DMS153 treated with DMSO at 0.1 percent for 48 hours (cell line): ENCODE measurements at regions not wholly inside any gene's neighbourhood (a gene's known extent, or its start where the extent isn't known, plus 50 kb on each side); places are given as distances from the start of the nearest gene placed in this dataset.

ENCODE experiments used
- DNase-seq: peaks from one replicate; lab custom pipeline; 2025; ENCODE audit not compliant: unreplicated experiment; lab: John Stamatoyannopoulos, UW

- no peak for DNase-seq
Measured at GRCh38 chr5:103463261-103463660, 99.3 kb downstream of the NUDT12 start.

DNA sequence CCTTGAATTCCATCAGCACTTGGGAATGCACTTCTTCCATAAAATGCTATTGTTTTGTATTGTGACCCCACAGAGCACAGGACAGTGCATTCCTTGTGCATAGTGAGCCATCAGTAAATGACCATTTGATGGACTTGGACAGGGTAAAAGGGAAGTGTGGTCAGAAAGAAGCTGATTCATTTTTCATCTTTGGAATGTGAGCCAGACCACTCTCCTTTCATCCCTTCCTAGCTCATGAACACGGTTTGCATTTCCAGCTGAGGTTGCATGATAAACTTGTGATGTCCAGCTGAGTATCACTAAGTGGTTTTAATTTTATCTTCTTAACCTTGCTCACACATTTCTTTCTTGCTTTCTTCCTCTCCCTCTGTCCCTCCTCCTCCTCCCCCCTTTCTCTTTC is 101.3 kb downstream of the NUDT12 start:
- DNase-seq, result no peak

- DNase-seq, result no peak
Measured at GRCh38 chr5:103458497-103459040, 104.0 kb downstream of the NUDT12 start.

GRCh38 chr5:103456476-103456875 is 106.1 kb downstream of the NUDT12 start:
- DNase-seq, result no peak

GRCh38 chr5:103455796-103456195 is 106.8 kb downstream of the NUDT12 start:
- no peak for DNase-seq

GRCh38 chr5:103454770-103455169 is 107.8 kb downstream of the NUDT12 start:
- no peak for DNase-seq

DNA sequence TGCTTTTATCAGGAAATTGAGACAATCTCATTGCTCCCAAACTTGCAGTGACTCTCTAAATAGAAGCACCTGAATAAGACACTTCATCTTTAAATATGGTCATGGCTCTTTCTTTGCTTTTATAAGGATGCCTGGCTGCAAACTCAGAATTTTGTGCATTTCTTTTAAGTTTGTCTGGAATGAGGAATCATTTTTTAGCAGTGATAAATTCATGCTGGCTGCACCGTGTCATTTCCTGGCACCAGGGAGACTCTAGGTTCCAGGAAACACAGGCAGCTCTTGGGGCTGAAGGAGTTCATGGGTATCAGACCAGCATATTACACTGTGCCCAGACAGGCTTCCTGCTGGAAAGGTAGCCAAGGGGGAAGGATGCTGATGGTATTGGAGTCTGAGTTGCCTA is 109.9 kb downstream of the NUDT12 start:
- no peak for DNase-seq

- no peak for DNase-seq
Measured at GRCh38 chr5:103452089-103452488, 110.5 kb downstream of the NUDT12 start.

DNA sequence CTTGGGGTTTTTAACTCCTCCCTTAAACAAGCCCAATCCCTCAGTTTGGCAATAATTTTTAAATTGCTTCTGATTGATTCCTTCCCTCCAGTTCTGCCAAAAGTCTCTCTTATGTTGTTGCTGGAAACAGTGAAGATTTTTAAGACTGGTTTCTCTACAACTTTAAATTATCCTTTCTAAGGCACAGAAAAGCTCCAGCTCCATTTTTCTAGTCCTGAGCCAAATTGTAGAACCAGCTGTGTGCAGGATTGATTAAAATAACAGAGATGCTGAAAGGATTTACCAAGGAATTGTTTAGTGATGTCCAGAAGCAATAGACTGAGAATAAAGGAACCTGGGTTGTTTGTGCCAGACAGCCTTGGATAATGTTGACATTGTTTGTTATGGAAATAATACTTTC is 111.3 kb downstream of the NUDT12 start:
- DNase-seq, result no peak

DNA sequence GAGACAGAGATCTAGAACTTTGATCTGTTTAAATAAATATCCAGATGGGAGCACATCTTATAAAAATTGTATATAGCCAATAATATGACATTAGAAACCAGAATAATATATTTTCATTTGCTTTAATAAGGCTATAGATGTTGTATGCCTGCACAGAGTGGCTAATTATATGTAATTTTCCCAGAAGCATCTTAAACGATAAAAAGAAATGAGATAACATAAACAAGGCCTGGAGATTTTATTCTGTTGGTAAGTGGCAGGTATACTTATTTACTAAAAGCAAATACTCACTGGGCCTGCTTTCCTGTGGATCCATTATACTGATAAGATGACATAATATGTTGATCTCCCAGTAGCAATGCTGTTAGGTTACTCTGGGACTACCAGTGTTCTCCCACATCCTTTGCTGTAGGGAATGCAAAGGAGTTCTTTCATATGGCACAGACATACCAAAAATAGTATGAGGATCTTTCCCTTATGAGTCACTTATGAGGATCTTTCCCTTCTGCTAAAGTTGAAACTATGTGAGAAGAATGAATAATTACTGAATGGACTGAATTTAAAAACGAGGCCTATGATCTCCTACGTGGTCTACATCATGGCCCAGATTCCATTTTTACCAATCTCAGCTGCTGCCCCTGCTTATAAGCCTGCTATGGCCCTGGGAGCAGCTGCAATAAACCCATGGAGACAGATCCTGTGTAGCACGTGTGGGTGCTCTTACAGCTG is 112.1 kb downstream of the NUDT12 start:
- no peak for DNase-seq

DNA sequence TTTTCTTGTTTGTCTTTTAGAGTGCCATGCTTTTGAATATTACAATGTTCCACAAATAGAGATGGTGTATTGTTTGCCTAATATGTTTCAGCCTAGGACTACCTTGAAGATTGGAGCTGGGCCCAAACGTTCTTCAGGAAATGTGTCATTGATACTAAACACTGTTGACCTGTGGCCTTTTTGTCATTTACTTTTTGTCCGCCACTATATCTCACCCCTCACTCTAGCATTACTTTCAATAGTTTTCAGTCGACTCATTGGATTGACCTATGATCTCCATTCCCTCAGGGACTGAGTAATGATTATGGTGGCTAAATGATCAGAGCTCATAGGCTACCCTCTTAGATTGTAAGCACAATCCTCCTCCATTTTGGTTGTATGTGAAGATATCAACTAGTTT is 115.8 kb downstream of the NUDT12 start:
- no peak for DNase-seq

GRCh38 chr5:103445426-103446035 is 117.1 kb downstream of the NUDT12 start:
- no peak for DNase-seq

- DNase-seq, result no peak
Measured at GRCh38 chr5:103444333-103445038, 118.1 kb downstream of the NUDT12 start.

DNA sequence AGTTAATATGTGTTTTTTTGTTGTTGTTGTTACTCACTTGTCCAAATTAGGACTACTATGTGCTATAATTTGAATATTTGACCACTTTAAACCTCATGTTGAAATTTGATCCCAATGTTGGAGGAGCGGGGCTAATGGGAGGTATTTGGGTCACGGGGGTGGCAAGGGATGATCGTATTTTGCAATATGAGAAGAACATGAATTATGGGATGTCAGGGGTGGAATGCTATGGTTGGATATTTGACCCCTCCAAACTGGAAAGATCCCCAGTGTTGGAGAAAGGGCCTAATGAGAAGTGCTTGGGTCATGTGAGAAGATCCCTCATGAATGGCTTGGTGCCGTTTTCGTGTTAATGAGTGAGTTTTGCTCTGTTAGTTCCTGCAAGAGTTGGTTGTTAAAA is 119.8 kb downstream of the NUDT12 start:
- DNase-seq, result no peak

DNA sequence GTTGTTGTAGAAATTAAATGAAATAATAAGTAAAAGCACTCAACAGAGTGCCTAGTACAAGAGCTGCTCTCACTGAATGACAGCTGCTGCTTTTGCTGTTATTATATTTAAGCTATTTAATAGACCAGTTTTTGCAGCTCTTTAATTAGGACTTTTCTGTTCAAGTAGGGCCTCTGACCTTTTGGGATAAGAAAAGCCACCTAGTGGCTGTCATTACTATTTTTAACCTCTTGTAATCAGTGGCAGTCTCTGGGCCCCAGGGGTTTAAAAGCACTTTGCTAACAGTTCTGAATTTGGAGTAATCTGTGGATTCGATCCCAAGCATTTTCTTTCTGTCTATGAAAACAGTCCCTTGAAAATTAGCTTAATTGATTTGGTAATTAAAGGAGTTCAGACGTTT is 121.1 kb downstream of the NUDT12 start:
- DNase-seq, result no peak

- DNase-seq, result no peak
Measured at GRCh38 chr5:103439007-103439406, 123.6 kb downstream of the NUDT12 start.

GRCh38 chr5:103436656-103437055 is 125.9 kb downstream of the NUDT12 start:
- no peak for DNase-seq

GRCh38 chr5:103436112-103436511 is 126.5 kb downstream of the NUDT12 start:
- DNase-seq, result no peak

DNA sequence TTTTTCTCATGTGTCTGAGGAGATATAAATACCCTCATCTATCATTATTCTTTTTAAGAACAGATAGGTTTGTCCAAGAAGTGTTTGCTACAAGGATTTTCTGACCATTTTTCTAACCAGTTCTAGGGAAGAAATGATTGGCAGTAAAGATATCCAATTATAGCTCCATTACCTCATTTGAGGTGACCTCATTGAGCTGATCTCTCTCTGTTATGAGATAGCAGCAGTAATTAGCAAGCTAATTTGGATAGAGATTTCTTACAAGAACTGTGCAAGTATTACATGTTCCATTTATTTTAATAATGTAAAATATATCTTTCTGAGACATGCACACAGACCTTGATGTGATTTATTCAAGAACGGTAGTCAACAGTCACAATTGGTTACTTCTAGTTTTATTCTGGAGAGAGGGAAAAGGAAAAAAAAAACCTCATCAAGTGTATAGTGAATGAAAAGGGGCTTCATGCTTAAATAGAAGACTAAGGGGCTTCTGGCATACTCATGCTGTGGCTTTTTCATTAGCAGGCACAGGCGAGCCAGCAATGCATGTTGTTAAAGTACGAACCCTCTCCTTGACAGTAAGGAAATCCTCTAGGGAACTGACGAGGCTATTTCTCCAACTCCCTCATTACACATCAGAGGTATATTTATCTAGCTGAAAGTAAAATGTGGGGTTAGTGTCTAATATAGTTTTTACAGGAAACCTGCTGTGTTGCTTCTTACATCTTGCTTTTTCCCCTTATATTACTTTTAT is 127.3 kb downstream of the NUDT12 start:
- DNase-seq, result no peak

DNA sequence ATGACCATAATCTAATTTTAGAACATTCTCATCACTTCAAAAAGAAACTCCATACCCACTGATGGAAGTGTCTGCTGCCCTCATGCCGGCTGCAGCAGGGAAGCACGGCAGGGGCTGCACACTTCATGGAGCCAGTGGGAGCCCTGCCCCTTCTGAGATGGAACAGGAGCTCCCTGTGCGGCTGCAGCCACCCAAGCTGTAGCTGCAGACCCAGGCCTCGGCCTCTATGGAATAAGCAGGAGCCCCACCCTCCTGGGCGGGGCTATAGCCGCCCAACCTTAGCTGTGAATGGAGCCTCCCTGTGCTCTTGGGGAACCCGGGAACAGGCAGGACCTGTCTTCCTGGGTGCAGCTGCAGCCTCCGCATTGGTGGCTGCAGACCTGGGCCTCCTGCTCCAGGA is 128.5 kb downstream of the NUDT12 start:
- no peak for DNase-seq

DNA sequence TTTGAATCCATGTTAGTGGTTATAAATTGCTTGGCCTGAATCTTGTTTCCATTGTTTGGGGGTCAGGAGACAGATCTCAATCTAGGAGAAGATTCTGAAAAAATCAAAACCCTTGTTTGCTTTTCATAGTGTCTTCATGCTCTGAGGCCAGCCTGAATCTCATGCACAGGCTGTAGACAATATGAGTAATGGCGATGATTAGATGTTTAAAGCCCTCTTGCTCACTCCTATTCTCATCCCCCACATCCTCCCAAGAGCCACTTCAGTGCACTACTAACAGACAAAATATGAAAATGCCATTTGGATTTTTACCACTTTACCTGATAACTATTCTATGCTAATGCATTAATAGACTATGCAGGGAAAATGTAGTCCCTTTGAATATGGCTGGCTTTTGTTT is 129.4 kb downstream of the NUDT12 start:
- no peak for DNase-seq
